Activated naive CD8-positive, alpha-beta T cell treated with anti-CD3 and anti-CD28 coated beads for 36 hours (primary cell): ENCODE measurements at regions not wholly inside any gene's neighbourhood (a gene's known extent, or its start where the extent isn't known, plus 50 kb on each side); places are given as distances from the start of the nearest gene placed in this dataset.

Experiments
- DNase-seq: peaks from one replicate; pipeline ENCODE4 v3.0.0; 2021
- H3K27ac Mint-ChIP-seq: one replicate; pipeline ENCODE4 v1.8.0; 2022; ENCODE audit warnings: mild to moderate bottlenecking, moderate library complexity, mixed read lengths
- H3K27me3 Mint-ChIP-seq: one replicate; pipeline ENCODE4 v1.8.0; 2022; ENCODE audit warnings: mild to moderate bottlenecking, mixed read lengths
- H3K36me3 Mint-ChIP-seq: one replicate; pipeline ENCODE4 v1.8.0; 2021; ENCODE audit warnings: mild to moderate bottlenecking, mixed read lengths
- H3K4me1 Mint-ChIP-seq: one replicate; pipeline ENCODE4 v1.8.0; 2021; ENCODE audit warnings: mixed read lengths
- H3K4me3 Mint-ChIP-seq: one replicate; pipeline ENCODE4 v1.8.0; 2022; ENCODE audit warnings: mild to moderate bottlenecking, moderate library complexity, mixed read lengths
- H3K9me3 Mint-ChIP-seq: one replicate; pipeline ENCODE4 v1.8.0; 2022; ENCODE audit warnings: mixed read lengths

DNA sequence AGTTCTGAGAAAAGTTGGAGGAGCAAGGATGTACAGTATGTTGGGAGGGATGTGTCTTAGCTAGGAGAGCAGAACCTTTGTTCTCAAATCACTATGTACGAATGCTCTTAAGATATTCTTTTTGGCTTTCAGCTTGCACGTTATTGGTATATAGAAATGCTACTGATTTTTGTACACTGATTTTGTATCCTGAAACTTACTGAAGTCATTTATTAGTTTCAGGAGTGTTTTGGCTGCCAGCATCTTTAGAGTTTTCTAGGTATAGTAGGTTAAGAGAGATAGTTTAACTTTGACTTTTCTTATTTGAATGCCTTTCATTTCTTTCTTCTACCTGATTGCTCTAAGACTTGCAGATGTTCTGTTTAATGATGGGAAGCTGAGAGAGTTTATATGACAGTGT lies 442.8 kb upstream of the FBXO33 start:
- Mint-ChIP-seq H3K9me3 (no peaks in the 10 kb centered on the region), H3K4me3 (no peak overlapping the region)

DNA sequence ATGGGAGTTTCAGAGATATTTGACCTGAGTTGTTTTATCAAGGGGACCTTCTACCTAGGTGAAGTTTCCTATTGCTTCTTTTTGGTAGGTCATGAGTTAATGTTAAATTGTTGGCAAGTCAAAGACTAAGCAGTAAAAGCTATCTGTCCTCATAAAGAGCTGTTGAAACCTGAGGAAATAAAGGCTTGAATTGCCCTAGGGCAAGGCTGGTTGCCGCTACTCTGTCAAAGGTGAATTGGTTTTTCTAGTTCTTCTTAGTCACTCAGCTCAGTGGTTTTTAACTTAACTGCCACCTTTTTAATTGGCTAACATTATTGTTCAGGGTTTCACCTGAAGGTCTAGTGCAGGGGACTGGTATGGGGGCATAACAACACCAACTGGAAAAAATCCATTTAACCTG lies 441.6 kb upstream of the FBXO33 start:
- Mint-ChIP-seq H3K9me3 (no peaks in the 10 kb centered on the region), H3K4me3 (no peak overlapping the region), H3K27me3 (no peaks in the 10 kb centered on the region), H3K4me1 (no peaks in the 10 kb centered on the region), H3K36me3 (no peaks in the 10 kb centered on the region), H3K27ac (no peak overlapping the region)
- no peak for DNase-seq

More for the DNA sequence above, 442.8 kb upstream of the FBXO33 start:
- no peaks in the 10 kb centered on the region for H3K4me1 Mint-ChIP-seq
- no peaks in the 10 kb centered on the region for H3K27me3 Mint-ChIP-seq
- no peaks in the 10 kb centered on the region for H3K36me3 Mint-ChIP-seq
- no peak for DNase-seq
- no peak overlapping the region for H3K27ac Mint-ChIP-seq

DNA sequence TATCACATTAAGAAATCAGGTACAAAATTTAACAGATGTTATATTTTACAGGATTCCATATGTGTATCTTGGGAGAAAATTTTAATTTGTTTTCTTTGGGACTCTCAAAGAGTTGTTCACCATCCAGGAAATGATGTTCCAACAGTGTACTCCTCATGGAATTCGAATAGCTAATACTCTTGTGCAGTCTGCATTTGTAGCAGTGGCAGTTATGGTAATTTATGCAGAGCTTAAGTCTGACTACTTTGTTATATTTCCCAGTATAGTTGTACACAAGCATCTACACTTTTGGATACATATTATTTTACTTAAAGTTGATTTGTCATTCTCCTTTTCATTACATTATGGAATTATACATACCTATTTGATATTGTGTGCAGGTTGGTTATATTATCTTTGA lies 436.7 kb upstream of the FBXO33 start:
- Mint-ChIP-seq H3K36me3 (no peaks in the 10 kb centered on the region), H3K9me3 (no peaks in the 10 kb centered on the region), H3K27me3 (no peaks in the 10 kb centered on the region), H3K4me3 (no peak overlapping the region), H3K27ac (no peak overlapping the region), H3K4me1 (no peaks in the 10 kb centered on the region)
- no peak for DNase-seq

DNA sequence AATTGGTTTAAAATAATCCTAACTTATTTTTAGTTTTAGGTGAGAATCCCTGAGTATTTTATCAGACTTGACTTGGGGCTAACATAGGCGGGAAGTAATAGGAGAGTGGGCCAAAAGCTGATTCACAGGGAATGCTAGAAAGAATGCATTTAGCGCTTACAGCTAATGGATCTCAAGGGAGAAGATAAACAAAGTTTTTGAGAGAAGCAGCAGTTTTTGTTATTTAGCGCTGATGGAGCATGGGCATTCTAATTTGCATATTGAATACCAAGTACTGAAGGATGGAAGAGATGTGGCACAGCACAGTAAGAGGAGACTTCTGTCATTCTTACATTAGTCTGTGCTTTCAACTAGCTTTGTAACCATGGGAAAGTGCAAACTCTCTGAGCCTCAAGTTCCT lies 436.0 kb upstream of the FBXO33 start:
- DNase-seq, result no peak
- H3K9me3 Mint-ChIP-seq, result no peaks in the 10 kb centered on the region
- H3K27ac Mint-ChIP-seq, result no peak overlapping the region
- H3K27me3 Mint-ChIP-seq, result no peaks in the 10 kb centered on the region
- H3K36me3 Mint-ChIP-seq, result no peaks in the 10 kb centered on the region
- H3K4me3 Mint-ChIP-seq, result no peak overlapping the region
- H3K4me1 Mint-ChIP-seq, result no peaks in the 10 kb centered on the region

DNA sequence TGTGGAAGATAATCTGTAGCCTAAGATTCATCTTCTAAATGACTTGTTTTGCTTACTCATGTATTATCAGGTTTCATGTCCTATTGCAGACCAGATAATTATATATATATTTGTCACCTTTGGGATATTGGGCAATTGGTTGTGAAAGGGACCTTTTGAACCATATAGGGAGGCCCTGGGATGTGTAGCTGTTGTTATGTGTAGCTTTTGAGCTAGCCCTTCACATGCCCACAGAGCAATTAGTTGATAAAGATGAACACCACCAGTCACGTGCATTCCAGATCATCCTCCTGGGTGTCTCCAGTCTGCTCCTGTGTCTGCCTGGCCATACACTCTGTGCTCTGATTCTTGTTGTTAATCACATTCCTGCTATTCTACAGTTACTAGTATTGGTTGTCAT lies 431.2 kb upstream of the FBXO33 start:
- Mint-ChIP-seq H3K4me1 (no peaks in the 10 kb centered on the region), H3K27me3 (no peaks in the 10 kb centered on the region), H3K27ac (no peak overlapping the region), H3K36me3 (no peaks in the 10 kb centered on the region), H3K4me3 (no peak overlapping the region), H3K9me3 (no peaks in the 10 kb centered on the region)
- DNase-seq, result no peak

DNA sequence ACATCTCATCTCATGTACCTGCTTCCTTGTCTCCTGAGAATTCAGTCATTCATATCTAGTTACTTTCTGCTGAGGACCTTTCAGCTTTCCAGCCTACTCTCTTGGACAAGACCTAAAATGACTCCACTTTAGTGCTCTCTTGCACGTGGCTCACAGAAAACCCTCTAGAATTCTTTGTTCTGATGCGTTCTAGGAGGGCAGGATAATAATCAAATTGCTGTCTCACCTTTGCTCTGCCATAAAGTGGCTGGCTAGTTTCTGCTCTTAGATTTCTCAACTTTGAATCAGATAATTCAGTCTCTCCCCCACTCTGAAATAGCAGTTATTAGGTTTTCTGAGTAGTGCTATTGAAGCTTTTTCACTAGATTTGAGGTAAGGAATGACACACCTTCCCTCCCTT lies 429.5 kb upstream of the FBXO33 start:
- Mint-ChIP-seq H3K27me3 (no peaks in the 10 kb centered on the region), H3K9me3 (no peaks in the 10 kb centered on the region), H3K36me3 (no peaks in the 10 kb centered on the region), H3K4me1 (no peaks in the 10 kb centered on the region), H3K27ac (no peak overlapping the region), H3K4me3 (no peak overlapping the region)
- no peak for DNase-seq

DNA sequence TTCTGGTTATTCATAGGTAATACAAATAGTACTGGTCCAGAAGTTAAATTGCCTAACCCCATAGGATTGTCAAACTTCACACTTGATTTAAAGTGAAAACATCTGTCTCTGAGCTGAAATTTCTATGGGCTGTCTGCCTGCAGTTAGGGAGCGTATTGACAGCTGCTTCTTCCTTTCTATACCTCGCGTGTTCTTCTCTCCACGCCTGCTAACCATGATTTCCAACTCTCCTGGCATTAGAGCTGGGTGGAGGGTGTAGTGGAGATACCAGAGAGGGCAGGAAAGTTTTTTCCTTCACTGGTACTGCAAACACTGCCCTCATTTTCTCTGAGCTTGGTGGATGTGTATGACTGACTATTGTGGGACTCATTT lies 429.0 kb upstream of the FBXO33 start:
- Mint-ChIP-seq H3K27me3 (no peaks in the 10 kb centered on the region), H3K27ac (no peak overlapping the region), H3K36me3 (no peaks in the 10 kb centered on the region), H3K4me1 (no peaks in the 10 kb centered on the region), H3K4me3 (no peak overlapping the region), H3K9me3 (no peaks in the 10 kb centered on the region)
- DNase-seq, result no peak

DNA sequence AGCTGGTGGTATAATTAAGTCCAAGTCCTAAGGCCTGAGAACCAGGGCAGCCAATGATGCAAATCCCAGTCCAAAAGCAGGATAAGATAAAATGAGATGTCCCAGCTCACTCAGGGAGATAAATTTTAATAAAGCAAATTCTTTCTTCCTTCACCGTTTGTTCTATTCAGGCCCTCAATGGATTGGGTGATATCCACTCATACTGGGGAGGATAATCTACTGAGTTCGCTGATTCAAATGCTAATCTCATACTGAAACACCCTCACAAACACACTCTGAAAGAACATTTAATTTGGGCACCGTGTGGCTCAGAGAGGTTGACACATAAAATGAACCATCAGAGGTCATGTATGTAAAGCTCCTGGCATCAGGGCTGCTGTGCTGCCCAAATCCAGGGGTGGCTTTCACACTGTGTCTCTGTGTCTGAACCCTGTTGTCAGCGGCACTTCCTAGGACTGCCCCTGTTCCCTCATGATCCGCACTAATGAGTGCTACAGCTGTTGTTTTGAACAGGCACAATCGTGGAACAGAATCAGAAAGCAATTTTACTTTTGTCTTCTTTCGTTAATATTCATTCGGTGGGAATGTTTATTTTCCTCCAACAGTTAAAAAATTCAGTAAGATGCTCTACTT lies 428.5 kb upstream of the FBXO33 start:
- H3K4me3 Mint-ChIP-seq, result no peak overlapping the region
- no peak overlapping the region for H3K27ac Mint-ChIP-seq
- no peak for DNase-seq
- peaks cover 1% of the 10 kb centered on the region for H3K4me1 Mint-ChIP-seq
- no peaks in the 10 kb centered on the region for H3K27me3 Mint-ChIP-seq
- no peaks in the 10 kb centered on the region for H3K9me3 Mint-ChIP-seq
- H3K36me3 Mint-ChIP-seq, result no peaks in the 10 kb centered on the region

DNA sequence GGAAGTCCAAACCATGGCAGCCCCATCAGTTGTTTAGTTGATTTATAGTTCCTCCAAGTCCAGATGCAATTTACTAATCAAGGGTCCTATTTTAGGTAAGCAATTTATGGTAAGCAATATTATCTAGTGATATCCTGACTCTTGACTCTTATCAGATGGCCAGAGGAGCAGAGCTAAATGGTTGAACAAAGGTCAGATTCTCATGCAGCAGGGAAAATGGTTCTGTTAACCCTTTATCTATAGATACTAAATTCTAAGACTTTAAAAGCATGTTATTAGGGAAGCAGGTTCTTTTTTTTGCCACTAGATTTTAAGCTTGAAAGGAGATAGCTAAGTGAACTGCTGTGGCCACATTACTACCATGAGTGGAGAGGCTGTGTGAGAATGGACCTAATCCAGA lies 427.1 kb upstream of the FBXO33 start:
- Mint-ChIP-seq H3K27ac (no peak overlapping the region), H3K4me3 (no peak overlapping the region), H3K27me3 (no peaks in the 10 kb centered on the region), H3K9me3 (no peaks in the 10 kb centered on the region), H3K4me1 (peaks cover 1% of the 10 kb centered on the region), H3K36me3 (no peaks in the 10 kb centered on the region)
- DNase-seq, result no peak

DNA sequence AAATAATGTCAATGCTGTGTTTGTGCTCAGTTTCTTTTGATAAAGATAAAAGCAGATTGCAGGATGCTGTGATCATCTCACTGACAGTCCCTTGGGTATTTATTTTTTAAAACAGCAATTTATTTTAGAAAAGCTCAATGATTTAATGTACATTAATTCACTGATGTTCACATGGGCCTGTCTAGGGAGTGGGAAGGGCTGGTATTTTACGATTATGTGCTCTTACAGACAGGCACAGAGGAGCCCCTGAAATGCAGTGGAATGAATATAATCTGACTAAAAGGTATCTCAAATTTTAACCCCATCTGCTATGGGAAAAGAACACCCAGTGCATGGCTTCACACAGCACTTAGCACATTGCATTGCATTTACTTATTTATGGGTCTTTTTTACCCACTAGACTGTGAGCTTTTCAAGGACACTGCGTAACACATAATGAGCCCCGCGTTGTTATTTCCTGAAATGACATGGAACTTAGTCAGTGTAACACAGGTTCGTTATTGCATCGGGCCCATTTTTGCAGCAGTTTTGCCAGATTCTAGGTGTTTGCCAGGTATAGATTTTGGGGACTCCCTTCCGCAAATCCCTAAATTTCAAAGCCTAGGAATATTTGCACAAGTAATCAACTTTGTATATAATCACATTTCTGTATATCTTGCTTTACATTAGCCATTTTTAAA lies 425.3 kb upstream of the FBXO33 start:
- Mint-ChIP-seq H3K36me3 (no peaks in the 10 kb centered on the region), H3K27ac (no peak overlapping the region), H3K4me3 (no peak overlapping the region), H3K27me3 (no peaks in the 10 kb centered on the region), H3K9me3 (no peaks in the 10 kb centered on the region), H3K4me1 (peaks cover 1% of the 10 kb centered on the region)
- DNase-seq, result no peak

DNA sequence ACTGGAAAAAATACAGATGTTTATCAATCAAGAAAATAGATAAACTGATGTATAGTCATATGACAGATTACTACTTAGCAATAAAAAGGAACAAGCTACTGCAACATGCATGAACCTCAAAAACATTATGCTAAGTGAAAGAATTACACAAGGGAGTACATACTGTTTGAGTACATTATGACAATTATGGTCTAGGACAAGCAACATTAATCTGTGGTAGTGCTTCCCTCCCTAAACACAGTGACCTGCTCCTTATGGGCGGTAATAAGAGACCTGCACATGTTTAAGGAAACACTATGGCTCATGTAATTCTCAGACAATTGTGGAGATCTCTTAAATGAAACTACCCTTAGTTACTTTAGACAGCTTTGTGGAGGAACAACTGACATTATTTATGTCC lies 421.2 kb upstream of the FBXO33 start:
- no peak overlapping the region for H3K4me3 Mint-ChIP-seq
- no peaks in the 10 kb centered on the region for H3K36me3 Mint-ChIP-seq
- H3K27me3 Mint-ChIP-seq, result no peaks in the 10 kb centered on the region
- H3K27ac Mint-ChIP-seq, result no peak overlapping the region
- H3K9me3 Mint-ChIP-seq, result no peaks in the 10 kb centered on the region
- peaks cover 1% of the 10 kb centered on the region for H3K4me1 Mint-ChIP-seq
- no peak for DNase-seq

DNA sequence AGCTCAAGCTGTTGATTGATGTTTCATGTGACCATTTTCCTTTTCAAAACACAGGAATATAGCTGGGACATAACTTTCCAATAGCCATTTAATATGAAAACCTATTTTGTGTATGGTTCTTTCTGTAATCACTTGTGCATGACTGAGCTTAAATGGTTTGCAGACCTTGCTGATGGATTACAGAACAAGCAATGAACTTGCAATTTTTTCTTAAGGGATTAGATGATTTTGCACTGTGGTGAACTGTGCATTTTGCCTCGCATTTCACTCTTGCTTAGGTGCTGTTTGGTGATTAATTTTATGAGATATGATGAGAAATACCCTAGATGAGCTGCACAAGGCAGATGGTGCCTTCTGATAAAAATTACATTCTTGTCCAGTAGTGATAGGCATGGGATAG lies 419.0 kb upstream of the FBXO33 start:
- Mint-ChIP-seq H3K4me1 (peaks cover 1% of the 10 kb centered on the region), H3K36me3 (no peaks in the 10 kb centered on the region), H3K27me3 (no peaks in the 10 kb centered on the region), H3K27ac (no peak overlapping the region), H3K9me3 (no peaks in the 10 kb centered on the region), H3K4me3 (no peak overlapping the region)
- DNase-seq, result no peak

DNA sequence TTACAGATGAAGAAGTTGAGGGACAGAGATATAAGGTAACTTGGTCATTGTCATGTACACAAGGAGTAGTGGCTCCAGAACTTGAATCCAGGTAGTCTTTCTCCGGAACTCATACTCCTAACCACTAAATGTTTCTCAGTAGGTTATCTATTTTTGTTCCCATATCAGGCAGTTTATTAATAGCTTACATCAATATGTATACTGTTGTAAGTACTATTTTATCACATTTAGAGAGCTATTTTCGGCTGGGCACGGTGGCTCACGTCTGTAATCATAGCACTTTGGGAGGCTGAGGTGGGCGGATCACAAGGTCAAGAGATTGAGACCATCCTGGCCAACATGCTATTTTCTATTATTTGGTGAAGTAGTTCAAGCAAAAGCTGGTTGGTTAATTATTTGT lies 415.6 kb upstream of the FBXO33 start:
- Mint-ChIP-seq H3K4me1 (peaks cover 2% of the 10 kb centered on the region), H3K36me3 (no peaks in the 10 kb centered on the region), H3K27me3 (no peaks in the 10 kb centered on the region), H3K9me3 (no peaks in the 10 kb centered on the region), H3K27ac (no peak overlapping the region), H3K4me3 (no peak overlapping the region)
- no peak for DNase-seq

DNA sequence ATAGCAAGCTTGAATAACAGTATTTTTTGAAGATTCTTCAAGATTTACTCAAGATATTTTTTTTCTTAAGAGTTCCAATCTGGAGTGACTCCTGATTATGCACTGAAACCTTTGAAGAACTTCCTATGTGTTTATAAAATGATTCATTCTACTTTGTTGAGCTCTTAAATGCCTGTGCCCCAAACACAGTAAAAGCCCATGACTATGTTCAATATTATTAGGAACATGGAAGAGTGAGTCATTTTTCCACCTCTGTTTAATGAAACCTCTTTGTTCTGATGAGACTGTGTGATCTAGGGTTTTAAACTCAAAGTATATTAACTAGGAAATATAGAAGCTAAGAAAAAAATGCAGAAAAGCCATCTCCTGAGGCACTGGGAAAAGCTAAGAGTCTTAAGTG lies 415.0 kb upstream of the FBXO33 start:
- no peak for DNase-seq
- Mint-ChIP-seq H3K9me3 (no peaks in the 10 kb centered on the region), H3K27ac (no peak overlapping the region), H3K4me3 (no peak overlapping the region), H3K4me1 (peaks cover 4% of the 10 kb centered on the region), H3K27me3 (no peaks in the 10 kb centered on the region), H3K36me3 (no peaks in the 10 kb centered on the region)

DNA sequence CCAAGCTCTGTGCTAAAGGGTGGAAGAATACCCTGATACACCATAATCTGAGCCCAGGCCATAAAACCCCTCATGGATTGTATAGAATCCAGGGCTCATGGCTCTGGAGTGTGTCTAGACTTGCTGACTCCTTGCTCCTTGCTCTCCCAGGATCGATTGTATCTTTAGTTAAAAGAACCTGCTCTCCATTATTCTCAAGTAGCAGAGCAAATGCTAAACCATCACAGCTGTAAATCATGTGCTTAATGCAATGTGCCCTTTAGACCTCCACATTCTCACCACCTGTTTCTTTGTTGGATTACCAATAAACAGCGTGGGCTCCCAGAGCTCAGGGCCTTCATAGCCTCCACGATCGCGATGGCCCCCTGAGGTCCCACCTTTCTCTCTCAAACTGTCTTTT lies 411.6 kb upstream of the FBXO33 start:
- H3K9me3 Mint-ChIP-seq, result no peaks in the 10 kb centered on the region
- no peak overlapping the region for H3K27ac Mint-ChIP-seq
- H3K27me3 Mint-ChIP-seq, result no peaks in the 10 kb centered on the region
- H3K4me1 Mint-ChIP-seq, result peaks cover 4% of the 10 kb centered on the region
- H3K4me3 Mint-ChIP-seq, result no peak overlapping the region
- H3K36me3 Mint-ChIP-seq, result peaks cover 2% of the 10 kb centered on the region
- DNase-seq, result no peak

DNA sequence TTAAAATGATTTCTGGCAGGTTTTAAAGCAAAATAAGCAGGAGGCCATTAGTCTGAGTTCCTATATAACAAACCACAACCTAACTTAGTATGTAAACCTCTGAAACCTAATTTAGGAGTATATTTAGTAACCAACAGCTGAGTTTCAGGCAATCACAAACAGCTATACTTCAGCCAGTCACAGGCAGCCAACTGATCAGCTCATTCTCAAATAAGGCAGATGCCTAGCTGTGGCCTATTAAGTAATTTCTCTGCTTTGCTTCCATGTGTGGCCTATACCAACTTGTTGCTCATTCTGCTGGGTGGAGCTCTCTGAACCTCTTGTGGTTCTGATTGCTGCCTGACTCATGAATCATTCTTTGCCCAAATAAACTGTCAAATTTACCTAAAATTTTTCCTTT lies 408.9 kb upstream of the FBXO33 start:
- Mint-ChIP-seq H3K27me3 (no peaks in the 10 kb centered on the region), H3K9me3 (peaks cover 2% of the 10 kb centered on the region), H3K36me3 (peaks cover 2% of the 10 kb centered on the region), H3K4me3 (no peak overlapping the region), H3K4me1 (peaks cover 4% of the 10 kb centered on the region), H3K27ac (no peak overlapping the region)
- no peak for DNase-seq
